GM20000 (cell line): ENCODE measurements at regions not wholly inside any gene's neighbourhood (a gene's known extent, or its start where the extent isn't known, plus 50 kb on each side); places are given as distances from the start of the nearest gene placed in this dataset.

Experiments
- DNase-seq: peaks from one replicate; pipeline ENCODE4 v3.0.0; 2012; ENCODE audit warnings: low spot score
- CTCF ChIP-seq: IDR thresholded peaks from 2 replicates; pipeline ENCODE4 v1.5.1; 2012; ENCODE audit warnings: mild to moderate bottlenecking, control low read depth; ENCODE audit errors: extremely low read depth, missing control alignments

GRCh38 chr2:139237023-139237422 lies 456.8 kb upstream of the NXPH2 start:
- no peak for DNase-seq
- TF ChIP-seq CTCF, result no peak

GRCh38 chr2:139230881-139231280 lies 450.7 kb upstream of the NXPH2 start:
- TF ChIP-seq CTCF, result no peak
- DNase-seq, result no peak

- no peak for DNase-seq
Observed at GRCh38 chr2:139228276-139228675, 448.1 kb upstream of the NXPH2 start.

GRCh38 chr2:139225961-139226360 lies 445.8 kb upstream of the NXPH2 start:
- DNase-seq, result no peak
- TF ChIP-seq CTCF, result no peak

More at GRCh38 chr2:139228276-139228675, 448.1 kb upstream of the NXPH2 start:
- no peak for TF ChIP-seq CTCF

- no peak for TF ChIP-seq CTCF
- DNase-seq, result no peak
Observed at GRCh38 chr2:139218181-139218580, 438.0 kb upstream of the NXPH2 start.

- TF ChIP-seq CTCF, result no peak
- DNase-seq, result no peak
Observed at GRCh38 chr2:139217641-139218040, 437.5 kb upstream of the NXPH2 start.

- no peak for DNase-seq
- TF ChIP-seq CTCF, result no peak
Observed at GRCh38 chr2:139216435-139216834, 436.2 kb upstream of the NXPH2 start.

GRCh38 chr2:139214801-139215200 lies 434.6 kb upstream of the NXPH2 start:
- DNase-seq, result no peak
- no peak for TF ChIP-seq CTCF
